Type B pancreatic cell (in vitro differentiated cells): ENCODE measurements at regions not wholly inside any gene's neighbourhood (a gene's known extent, or its start where the extent isn't known, plus 50 kb on each side); places are given as distances from the start of the nearest gene placed in this dataset.
"Not testable (repeated sequence)": the region's sequence is repeated elsewhere in the genome, so short reads cannot be mapped to it uniquely, and the experiment has no call there.

Source experiments
- DNase-seq: peaks from one replicate; pipeline ENCODE4 v3.0.0; 2021; ENCODE audit warnings: mixed read lengths; ENCODE audit not compliant: unreplicated experiment; ENCODE audit errors: extremely low spot score
- H3K27ac Mint-ChIP-seq: 2 replicates; pipeline ENCODE4 v1.8.0; 2021; ENCODE audit warnings: mild to moderate bottlenecking, mixed read lengths
- H3K27me3 Mint-ChIP-seq: 2 replicates; pipeline ENCODE4 v1.8.0; 2021; ENCODE audit warnings: mixed read lengths
- H3K36me3 Mint-ChIP-seq: 2 replicates; pipeline ENCODE4 v1.8.0; 2021; ENCODE audit warnings: mixed read lengths
- H3K4me1 Mint-ChIP-seq: one replicate; pipeline ENCODE4 v1.8.0; 2021; ENCODE audit warnings: mixed read lengths; ENCODE audit not compliant: unreplicated experiment
- H3K4me3 Mint-ChIP-seq: 2 replicates; pipeline ENCODE4 v1.8.0; 2021; ENCODE audit warnings: mild to moderate bottlenecking, mixed read lengths
- H3K9me3 Mint-ChIP-seq: 2 replicates; pipeline ENCODE4 v1.8.0; 2021; ENCODE audit warnings: mixed read lengths
- CTCF ChIP-seq: fragments of 200-600 bp; sonication (generic); conservative IDR thresholded peaks from 2 replicates; pipeline ENCODE4 v1.5.0; 2021; ENCODE audit warnings: antibody characterized with exemption, mild to moderate bottlenecking

DNA sequence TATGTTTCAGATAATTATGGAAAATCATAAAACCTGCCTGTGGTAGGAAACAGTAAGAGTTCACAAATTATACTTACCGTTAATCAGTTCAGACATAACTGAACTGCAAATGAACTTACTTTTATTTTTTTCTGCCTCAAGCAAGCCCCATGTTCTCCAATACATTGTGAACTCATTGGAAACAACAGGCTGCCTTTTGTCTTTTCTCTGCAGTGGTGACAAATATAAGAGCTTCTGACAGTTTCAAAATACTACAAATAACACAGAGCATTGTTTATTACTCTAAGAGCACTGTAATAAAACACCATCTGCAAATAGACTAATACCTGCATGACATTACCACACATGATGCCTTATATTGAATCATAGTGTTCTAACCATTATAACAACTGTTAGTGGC is 94.0 kb upstream of the CDCA7L start:
- Mint-ChIP-seq H3K4me1 (no peaks in the 10 kb centered on the region), H3K27me3 (no peaks in the 10 kb centered on the region), H3K9me3 (peaks cover 5% of the 10 kb centered on the region), H3K36me3 (no peaks in the 10 kb centered on the region), H3K27ac (no peak overlapping the region), H3K4me3 (no peak overlapping the region)
- DNase-seq: no peak
- TF ChIP-seq CTCF: no peak

DNA sequence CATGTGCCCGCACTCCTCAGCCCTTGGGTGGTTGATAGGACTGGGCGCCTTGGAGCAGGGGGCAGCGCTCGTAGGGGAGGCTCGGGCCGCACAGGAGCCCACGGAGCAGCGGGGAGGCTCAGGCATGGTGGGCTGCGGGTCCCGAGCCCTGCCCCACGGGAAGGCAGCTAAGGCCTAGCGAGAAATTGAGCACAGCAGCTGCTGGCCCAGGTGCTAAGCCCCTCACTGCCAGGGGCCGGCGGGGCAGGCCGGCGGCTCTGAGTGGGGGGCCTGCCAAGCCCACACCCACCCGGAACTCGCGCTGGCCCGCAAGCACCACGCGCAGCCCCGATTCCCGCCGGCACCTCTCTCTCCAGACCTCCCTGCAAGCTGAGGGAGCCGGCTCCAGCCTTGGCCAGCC is 86.7 kb upstream of the CDCA7L start:
- DNase-seq, H3K4me3 Mint-ChIP-seq, H3K27me3 Mint-ChIP-seq, H3K27ac Mint-ChIP-seq, H3K4me1 Mint-ChIP-seq, H3K36me3 Mint-ChIP-seq, H3K9me3 Mint-ChIP-seq: not testable (repeated sequence)

DNA sequence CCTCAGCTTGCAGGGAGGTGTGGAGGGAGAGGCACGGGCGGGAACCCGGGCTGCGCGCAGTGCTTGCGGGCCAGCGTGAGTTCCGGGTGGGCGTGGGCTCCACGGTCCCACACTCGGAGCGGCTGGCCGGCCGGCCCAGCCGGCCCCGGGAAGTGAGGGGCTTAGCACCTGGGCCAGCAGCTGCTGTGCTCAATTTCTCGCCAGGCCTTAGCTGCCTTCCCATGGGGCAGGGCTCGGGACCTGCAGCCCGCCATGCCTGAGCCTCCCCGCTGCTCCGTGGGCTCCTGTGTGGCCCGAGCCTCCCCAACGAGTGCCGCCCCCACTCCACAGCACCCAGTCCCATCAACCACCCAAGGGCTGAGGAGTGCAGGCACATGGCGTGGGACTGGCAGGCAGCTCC is 83.0 kb upstream of the CDCA7L start:
- not testable (repeated sequence) for H3K9me3 Mint-ChIP-seq, H3K36me3 Mint-ChIP-seq, H3K4me3 Mint-ChIP-seq, H3K27me3 Mint-ChIP-seq, H3K4me1 Mint-ChIP-seq, DNase-seq, H3K27ac Mint-ChIP-seq

- H3K36me3 Mint-ChIP-seq: no peaks in the 10 kb centered on the region
- peaks cover 5% of the 10 kb centered on the region for H3K27me3 Mint-ChIP-seq
- H3K9me3 Mint-ChIP-seq: peaks cover 8% of the 10 kb centered on the region
- DNase-seq: no peak
- H3K4me3 Mint-ChIP-seq: no peak overlapping the region
- no peak overlapping the region for H3K27ac Mint-ChIP-seq
- H3K4me1 Mint-ChIP-seq: peaks cover 5% of the 10 kb centered on the region
- no peak for TF ChIP-seq CTCF
Measured at GRCh38 chr7:22027475-22027874, 81.8 kb upstream of the CDCA7L start.

DNA sequence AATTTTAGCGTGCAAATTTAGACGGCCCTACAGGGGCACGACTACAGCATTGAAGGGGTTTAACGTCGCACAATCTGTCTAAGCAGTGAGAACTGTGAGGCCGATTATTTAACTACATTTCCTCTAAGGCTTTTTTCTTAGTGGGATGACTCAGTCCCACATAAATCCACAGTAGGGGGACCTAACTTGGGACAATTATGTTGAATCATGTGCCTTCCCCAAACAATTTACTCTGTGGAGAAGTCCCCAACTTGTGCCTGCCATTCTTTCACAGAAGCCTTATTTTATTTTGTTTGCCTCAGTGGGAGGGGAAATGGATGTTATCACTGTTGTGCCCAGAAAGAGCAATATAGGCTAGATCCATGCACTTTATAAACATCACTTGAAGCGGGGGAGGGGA is 80.3 kb upstream of the CDCA7L start:
- Mint-ChIP-seq H3K9me3 (peaks cover 4% of the 10 kb centered on the region), H3K27ac (no peak overlapping the region), H3K4me1 (peaks cover 5% of the 10 kb centered on the region), H3K36me3 (no peaks in the 10 kb centered on the region), H3K27me3 (peaks cover 15% of the 10 kb centered on the region), H3K4me3 (no peak overlapping the region)
- DNase-seq: no peak
- TF ChIP-seq CTCF: no peak

GRCh38 chr7:22025075-22025474 is 79.4 kb upstream of the CDCA7L start:
- Mint-ChIP-seq H3K36me3 (no peaks in the 10 kb centered on the region), H3K4me1 (peaks cover 5% of the 10 kb centered on the region), H3K4me3 (no peak overlapping the region), H3K27ac (no peak overlapping the region), H3K27me3 (peaks cover 18% of the 10 kb centered on the region), H3K9me3 (peaks cover 4% of the 10 kb centered on the region)
- DNase-seq: no peak
- no peak for TF ChIP-seq CTCF

DNA sequence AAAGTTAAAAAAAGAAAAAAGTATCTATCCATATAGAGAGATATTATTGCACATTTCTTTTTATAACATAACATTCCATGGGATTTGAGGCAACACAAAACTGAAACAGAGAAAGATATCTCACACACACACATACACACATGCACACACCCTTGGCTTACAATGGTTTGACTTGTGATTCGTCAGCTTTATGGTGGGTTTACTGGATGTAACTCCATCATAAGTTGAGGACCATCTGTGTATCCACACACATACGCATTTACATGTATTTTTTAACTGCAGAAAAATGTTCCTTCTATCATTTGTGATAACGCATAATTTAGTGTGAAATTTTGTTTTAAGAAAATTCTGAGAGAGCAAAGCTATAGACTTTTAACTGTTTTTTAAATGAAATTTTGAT is 74.2 kb upstream of the CDCA7L start:
- Mint-ChIP-seq H3K4me1 (no peaks in the 10 kb centered on the region), H3K9me3 (no peaks in the 10 kb centered on the region), H3K36me3 (no peaks in the 10 kb centered on the region)

More for the DNA sequence above, 74.2 kb upstream of the CDCA7L start:
- no peak for TF ChIP-seq CTCF
- H3K27ac Mint-ChIP-seq: no peak overlapping the region
- DNase-seq: no peak
- no peak overlapping the region for H3K4me3 Mint-ChIP-seq
- H3K27me3 Mint-ChIP-seq: peaks cover 18% of the 10 kb centered on the region
